ENCODE measurements at regions not wholly inside any gene's neighbourhood (a gene's known extent, or its start where the extent isn't known, plus 50 kb on each side); places are given as distances from the start of the nearest gene placed in this dataset.

DNA sequence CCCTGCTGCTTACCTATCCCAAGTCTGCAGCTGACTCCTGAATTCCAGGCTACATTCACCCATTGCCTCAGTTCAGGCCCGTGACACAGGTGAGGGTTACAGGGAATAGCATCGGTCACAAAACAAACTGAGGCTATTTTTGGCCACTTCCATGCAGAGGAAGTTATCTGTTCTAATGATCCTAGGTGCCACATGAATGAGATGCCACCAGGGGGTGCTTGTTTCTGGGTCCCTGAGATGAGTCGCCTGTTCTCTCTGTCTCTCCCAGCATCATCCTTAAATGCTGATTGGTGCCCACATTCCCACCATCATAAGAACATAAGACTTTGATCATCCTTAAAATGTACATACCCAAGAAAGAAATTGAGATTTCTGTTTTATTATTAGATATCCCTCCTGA lies 119.0 kb upstream of the CELF4 start:
- TF ChIP-seq POLR2A (IDR thresholded peaks at IDR 0.05) = no peak
- no peak for TF ChIP-seq CTCF (IDR thresholded peaks at IDR 0.05)

Measured in Peyer's patch (tissue), 4 donors.